GM12864 (cell line): ENCODE measurements at regions not wholly inside any gene's neighbourhood (a gene's known extent, or its start where the extent isn't known, plus 50 kb on each side); places are given as distances from the start of the nearest gene placed in this dataset.

Experiments used
- DNase-seq: peaks from one replicate; pipeline ENCODE4 v3.0.0-alpha.2; 2011; ENCODE audit warnings: low read depth
- H3K4me3 ChIP-seq: 2 replicates; pipeline ENCODE4 v1.5.1; 2011; ENCODE audit warnings: mild to moderate bottlenecking, low read depth, low read length, control low read depth
- CTCF ChIP-seq: IDR thresholded peaks from 2 replicates; pipeline ENCODE4 v1.5.1; 2011; ENCODE audit warnings: low read depth, mild to moderate bottlenecking, moderate library complexity, low read length, control low read depth, inconsistent platforms; ENCODE audit errors: missing control alignments

- no peak overlapping the region for H3K4me3 ChIP-seq
- no peak for TF ChIP-seq CTCF
- no peak for DNase-seq
These were observed 374.3 kb downstream of the VPS13C start for GRCh38 chr15:61685971-61686370.

GRCh38 chr15:61685534-61685933 lies 374.7 kb downstream of the VPS13C start:
- no peak for TF ChIP-seq CTCF
- no peak for DNase-seq
- no peak overlapping the region for H3K4me3 ChIP-seq

- TF ChIP-seq CTCF: no peak
- DNase-seq: no peak
- no peak overlapping the region for H3K4me3 ChIP-seq
These were observed 375.3 kb downstream of the VPS13C start for GRCh38 chr15:61684749-61685467.

GRCh38 chr15:61682891-61683735 lies 377.1 kb downstream of the VPS13C start:
- no peak for TF ChIP-seq CTCF

GRCh38 chr15:61681676-61682075 lies 378.6 kb downstream of the VPS13C start:
- TF ChIP-seq CTCF: no peak
- DNase-seq: no peak
- no peak overlapping the region for H3K4me3 ChIP-seq

More at GRCh38 chr15:61682891-61683735, 377.1 kb downstream of the VPS13C start:
- H3K4me3 ChIP-seq: no peak overlapping the region
- DNase-seq: no peak

- no peak overlapping the region for H3K4me3 ChIP-seq
- DNase-seq: no peak
- no peak for TF ChIP-seq CTCF
These were observed 379.2 kb downstream of the VPS13C start for GRCh38 chr15:61681038-61681418.
